ENCODE measurements at regions not wholly inside any gene's neighbourhood (a gene's known extent, or its start where the extent isn't known, plus 50 kb on each side); places are given as distances from the start of the nearest gene placed in this dataset.

GRCh38 chr4:45346816-45347435 lies 620.6 kb upstream of the GNPDA2 start:
- ATAC-seq: no peak
- no TSS peak for BruUV-seq (replicated peaks)
- FAIRE-seq: no peak
- ChIA-PET RAD21 (ENCODE audit: unreplicated experiment) (no interaction called here), CTCF (no interaction called here), POLR2A (no interaction called here), SMC1A (ENCODE audit: uncharacterized antibody, unreplicated experiment) (no interaction called here)
- H3K36me3 ChIP-seq (ENCODE audit: control insufficient read depth in 2 of 2, insufficient read depth in 2 of 2, low read length in 1 of 2): no peaks in the 10 kb centered on the region
- no peak for DNase-seq (ENCODE audit: low read depth, low spot score)
- no peak overlapping the region for H3K27ac ChIP-seq (ENCODE audit: control insufficient read depth, insufficient read depth)
- H2AFZ ChIP-seq (ENCODE audit: control insufficient read depth, low read depth, low read length): no peak overlapping the region
- no peak overlapping the region for H3K4me3 ChIP-seq
- no peak overlapping the region for H3K9ac ChIP-seq (ENCODE audit: control insufficient read depth, insufficient read depth, low read length)
- TF ChIP-seq BACH1 (IDR thresholded peaks at IDR 0.05; ENCODE audit: borderline replicate concordance) (no peak), FOXM1 (IDR thresholded peaks at IDR 0.05; ENCODE audit: low read depth, low read length) (no peak), TARDBP (IDR thresholded peaks at IDR 0.05; ENCODE audit: borderline replicate concordance) (no peak), ETV6 (conservative IDR thresholded peaks at IDR 0.05 in 1 of 2, IDR thresholded peaks at IDR 0.05 in 1 of 2; ENCODE audit: borderline replicate concordance in 1 of 2, low read depth in 1 of 2) (no peak), EGR1 (IDR thresholded peaks at IDR 0.05; ENCODE audit: borderline replicate concordance in 1 of 2, low read depth in 2 of 2, low read length in 2 of 2) (no peak), YY1 (IDR thresholded peaks at IDR 0.05; ENCODE audit: low read depth, low read length) (no peak), SPI1 (IDR thresholded peaks at IDR 0.05; ENCODE audit: borderline replicate concordance, insufficient read depth, low read depth, low read length) (no peak)
- no peaks in the 10 kb centered on the region for H3K79me2 ChIP-seq (ENCODE audit: control insufficient read depth, insufficient read depth, low read length)
- intact Hi-C loops (cut with micrococcal nuclease; ENCODE audit: unreplicated experiment) (no loop called here), in situ Hi-C loops (cut with MboI) (no loop called here)
- H3K27me3 ChIP-seq (replicated peaks in 1 of 2; ENCODE audit: control insufficient read depth in 2 of 2, insufficient read depth in 2 of 2, low read length in 1 of 2): no peaks in the 10 kb centered on the region
- H4K20me1 ChIP-seq (ENCODE audit: control insufficient read depth, insufficient read depth): no peaks in the 10 kb centered on the region
- H3K4me2 ChIP-seq (ENCODE audit: control insufficient read depth, insufficient read depth): no peak overlapping the region
- 37% methylated on average over 4 of the region's 4 CpGs for WGBS (ENCODE audit: insufficient coverage, insufficient replicate concordance, low lambda C conversion rate, missing lambda C conversion rate)
- H3K4me1 ChIP-seq (ENCODE audit: control insufficient read depth, insufficient read depth, low read length): no peaks in the 10 kb centered on the region
- H3K9me3 ChIP-seq (replicated peaks; ENCODE audit: control insufficient read depth, insufficient read depth, low read length): no peaks in the 10 kb centered on the region

- in situ Hi-C loops (cut with MboI): no loop called here
- WGBS (ENCODE audit: insufficient coverage, insufficient replicate concordance, low lambda C conversion rate, missing lambda C conversion rate): 27% methylated on average over 5 of the region's 5 CpGs
- DNase-seq (ENCODE audit: low read depth, low spot score) (no peak), FAIRE-seq (no peak), ATAC-seq (no peak)
- intact Hi-C loops (cut with micrococcal nuclease; ENCODE audit: unreplicated experiment): no loop called here
- no peak overlapping the region for H2AFZ ChIP-seq (ENCODE audit: control insufficient read depth, low read depth, low read length)
- no peaks in the 10 kb centered on the region for H4K20me1 ChIP-seq (ENCODE audit: control insufficient read depth, insufficient read depth)
- no peaks in the 10 kb centered on the region for H3K79me2 ChIP-seq (ENCODE audit: control insufficient read depth, insufficient read depth, low read length)
- no peak overlapping the region for H3K27ac ChIP-seq (ENCODE audit: control insufficient read depth, insufficient read depth)
- no peak overlapping the region for H3K4me3 ChIP-seq
- H3K27me3 ChIP-seq (replicated peaks in 1 of 2; ENCODE audit: control insufficient read depth in 2 of 2, insufficient read depth in 2 of 2, low read length in 1 of 2): no peaks in the 10 kb centered on the region
- no peaks in the 10 kb centered on the region for H3K9me3 ChIP-seq (replicated peaks; ENCODE audit: control insufficient read depth, insufficient read depth, low read length)
- H3K4me2 ChIP-seq (ENCODE audit: control insufficient read depth, insufficient read depth): no peak overlapping the region
- RAD21 ChIA-PET (ENCODE audit: unreplicated experiment): no interaction called here
- no peak overlapping the region for H3K9ac ChIP-seq (ENCODE audit: control insufficient read depth, insufficient read depth, low read length)
- POLR2A ChIA-PET: no interaction called here
- CTCF ChIA-PET: interaction anchor here (1.2 kb wide), 1 partner anchor 10 kb away, joined by 3 read pairs; no protein-coding TSS in a partner anchor
- no peaks in the 10 kb centered on the region for H3K4me1 ChIP-seq (ENCODE audit: control insufficient read depth, insufficient read depth, low read length)
- SMC1A ChIA-PET (ENCODE audit: uncharacterized antibody, unreplicated experiment): interaction anchor here (0.9 kb wide), 1 partner anchor 12 kb away, joined by 3 read pairs; no protein-coding TSS in a partner anchor
- H3K36me3 ChIP-seq (ENCODE audit: control insufficient read depth in 2 of 2, insufficient read depth in 2 of 2, low read length in 1 of 2): no peaks in the 10 kb centered on the region
- BruUV-seq (replicated peaks): no TSS peak
- TF ChIP-seq E2F4 (IDR thresholded peaks at IDR 0.05; ENCODE audit: low read depth, low read length) (no peak), FOS (IDR thresholded peaks at IDR 0.05; ENCODE audit: borderline replicate concordance, extremely low read depth, insufficient read length) (no peak), SREBF1 (IDR thresholded peaks at IDR 0.05; ENCODE audit: low read length) (no peak), ATF7 (IDR thresholded peaks at IDR 0.05; ENCODE audit: low read depth) (no peak), NFIC (IDR thresholded peaks at IDR 0.05; ENCODE audit: low read depth, low read length) (no peak), MEF2A (IDR thresholded peaks at IDR 0.05; ENCODE audit: insufficient read depth, low read depth, low read length) (no peak)
- TF ChIP-seq, protein P1, sequence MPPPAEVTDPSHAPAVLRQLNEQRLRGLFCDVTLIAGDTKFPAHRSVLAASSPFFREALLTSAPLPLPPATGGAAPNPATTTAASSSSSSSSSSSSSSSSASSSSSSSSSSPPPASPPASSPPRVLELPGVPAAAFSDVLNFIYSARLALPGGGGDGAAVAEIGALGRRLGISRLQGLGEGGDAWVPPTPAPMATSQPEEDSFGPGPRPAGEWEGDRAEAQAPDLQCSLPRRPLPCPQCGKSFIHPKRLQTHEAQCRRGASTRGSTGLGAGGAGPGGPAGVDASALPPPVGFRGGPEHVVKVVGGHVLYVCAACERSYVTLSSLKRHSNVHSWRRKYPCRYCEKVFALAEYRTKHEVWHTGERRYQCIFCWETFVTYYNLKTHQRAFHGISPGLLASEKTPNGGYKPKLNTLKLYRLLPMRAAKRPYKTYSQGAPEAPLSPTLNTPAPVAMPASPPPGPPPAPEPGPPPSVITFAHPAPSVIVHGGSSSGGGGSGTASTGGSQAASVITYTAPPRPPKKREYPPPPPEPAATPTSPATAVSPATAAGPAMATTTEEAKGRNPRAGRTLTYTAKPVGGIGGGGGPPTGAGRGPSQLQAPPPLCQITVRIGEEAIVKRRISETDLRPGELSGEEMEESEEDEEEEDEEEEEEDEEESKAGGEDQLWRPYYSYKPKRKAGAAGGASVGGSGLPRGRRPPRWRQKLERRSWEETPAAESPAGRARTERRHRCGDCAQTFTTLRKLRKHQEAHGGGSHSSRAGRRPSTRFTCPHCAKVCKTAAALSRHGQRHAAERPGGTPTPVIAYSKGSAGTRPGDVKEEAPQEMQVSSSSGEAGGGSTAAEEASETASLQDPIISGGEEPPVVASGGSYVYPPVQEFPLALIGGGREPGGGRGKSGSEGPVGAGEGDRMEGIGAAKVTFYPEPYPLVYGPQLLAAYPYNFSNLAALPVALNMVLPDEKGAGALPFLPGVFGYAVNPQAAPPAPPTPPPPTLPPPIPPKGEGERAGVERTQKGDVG (CRISPR knock-in tag; IDR thresholded peaks at IDR 0.05): no peak
Measured at GRCh38 chr4:45345558-45345957, 619.2 kb upstream of the GNPDA2 start.

Measured in GM12878 (cell line).